H9 (cell line): ENCODE measurements at regions not wholly inside any gene's neighbourhood (a gene's known extent, or its start where the extent isn't known, plus 50 kb on each side); places are given as distances from the start of the nearest gene placed in this dataset.

Experiments used
- DNase-seq: peaks from one replicate; pipeline ENCODE4 v3.0.0-alpha.2; 2017
- H2AFZ ChIP-seq: one replicate; pipeline ENCODE4 v1.6.1; 2013; ENCODE audit warnings: mild to moderate bottlenecking, low read length, control low read depth, moderate library complexity
- H2AK5ac ChIP-seq: 2 replicates; pipeline ENCODE4 v1.6.1; 2013; ENCODE audit warnings: low read length, control low read depth, mixed read lengths; ENCODE audit not compliant: insufficient read length
- H2BK120ac ChIP-seq: one replicate; pipeline ENCODE4 v1.6.1; 2013; ENCODE audit warnings: low read depth, mild to moderate bottlenecking, low read length, control low read depth, inconsistent platforms; ENCODE audit not compliant: poor library complexity, severe bottlenecking
- H2BK12ac ChIP-seq: 2 replicates; pipeline ENCODE4 v1.6.1; 2013; ENCODE audit warnings: low read length, control low read depth, mixed read lengths, low read depth; ENCODE audit not compliant: insufficient read length
- H2BK15ac ChIP-seq: 2 replicates; pipeline ENCODE4 v1.6.1; 2013; ENCODE audit warnings: low read depth, low read length, control low read depth
- H2BK20ac ChIP-seq: one replicate; pipeline ENCODE4 v1.6.1; 2013; ENCODE audit warnings: low read depth, mild to moderate bottlenecking, low read length, control low read depth, inconsistent platforms; ENCODE audit not compliant: poor library complexity, severe bottlenecking
- H2BK5ac ChIP-seq: 2 replicates; pipeline ENCODE4 v1.6.1; 2013; ENCODE audit warnings: low read length, control low read depth, mixed read lengths; ENCODE audit not compliant: insufficient read length
- H3K14ac ChIP-seq: 2 replicates; pipeline ENCODE4 v1.6.1; 2013; ENCODE audit warnings: low read length, control low read depth; ENCODE audit not compliant: insufficient read depth
- H3K18ac ChIP-seq: 2 replicates; pipeline ENCODE4 v1.6.1; 2013; ENCODE audit warnings: low read depth, mild to moderate bottlenecking, mixed read lengths, low read length, control low read depth; ENCODE audit not compliant: insufficient read length
- H3K23ac ChIP-seq: 2 replicates; pipeline ENCODE4 v1.6.1; 2013; ENCODE audit warnings: low read length, control low read depth, mixed read lengths, low read depth; ENCODE audit not compliant: insufficient read length
- H3K23me2 ChIP-seq: 2 replicates; pipeline ENCODE4 v1.6.1; 2013; ENCODE audit warnings: low read depth, mild to moderate bottlenecking, mixed read lengths, low read length, control low read depth; ENCODE audit not compliant: insufficient read length, poor library complexity, severe bottlenecking
- H3K27ac ChIP-seq: 2 replicates; pipeline ENCODE4 v1.5.1; 2013; ENCODE audit warnings: low read length, control low read depth, mixed read lengths, low read depth; ENCODE audit not compliant: insufficient read length
- H3K27me3 ChIP-seq: 2 replicates; pipeline ENCODE4 v1.6.1; 2013; ENCODE audit warnings: low read length, control low read depth, inconsistent platforms; ENCODE audit not compliant: insufficient read depth
- H3K4ac ChIP-seq: 2 replicates; pipeline ENCODE4 v1.6.1; 2013; ENCODE audit warnings: low read depth, mild to moderate bottlenecking, control low read depth, inconsistent platforms, low read length, moderate library complexity
- H3K4me1 ChIP-seq: 2 replicates; pipeline ENCODE4 v1.6.1; 2013; ENCODE audit warnings: low read length, control low read depth, inconsistent platforms; ENCODE audit not compliant: insufficient read depth
- H3K4me2 ChIP-seq: 2 replicates; pipeline ENCODE4 v1.6.1; 2013; ENCODE audit warnings: low read length, control low read depth, mixed read lengths; ENCODE audit not compliant: insufficient read length, insufficient read depth
- H3K56ac ChIP-seq: 2 replicates; pipeline ENCODE4 v1.6.1; 2013; ENCODE audit warnings: low read depth, mild to moderate bottlenecking, mixed read lengths, low read length, control low read depth; ENCODE audit not compliant: insufficient read length
- H3K79me1 ChIP-seq: 2 replicates; pipeline ENCODE4 v1.6.1; 2013; ENCODE audit warnings: low read depth, mild to moderate bottlenecking, moderate library complexity, low read length, control low read depth, inconsistent platforms; ENCODE audit not compliant: insufficient read depth, poor library complexity, severe bottlenecking
- H3K79me2 ChIP-seq: 2 replicates; pipeline ENCODE4 v1.6.1; 2013; ENCODE audit warnings: low read length, control low read depth, inconsistent platforms; ENCODE audit not compliant: insufficient read depth
- H3K9ac ChIP-seq: 2 replicates; pipeline ENCODE4 v1.6.1; 2013; ENCODE audit warnings: low read length, control low read depth, mixed read lengths; ENCODE audit not compliant: insufficient read length; ENCODE audit errors: extremely low read depth
- H3K9me3 ChIP-seq: one replicate; pipeline ENCODE4 v1.6.1; 2013; ENCODE audit warnings: low read depth, low read length, inconsistent platforms; ENCODE audit not compliant: control insufficient read depth
- H3T11ph ChIP-seq: one replicate; pipeline ENCODE4 v1.6.1; 2013; ENCODE audit warnings: mild to moderate bottlenecking, low read length, control low read depth, inconsistent platforms
- H4K20me1 ChIP-seq: one replicate; pipeline ENCODE4 v1.6.1; 2013; ENCODE audit not compliant: control insufficient read depth, insufficient read length, insufficient read depth
- H4K5ac ChIP-seq: 2 replicates; pipeline ENCODE4 v1.6.1; 2013; ENCODE audit warnings: low read depth, mild to moderate bottlenecking, mixed read lengths, low read length, control low read depth; ENCODE audit not compliant: insufficient read length
- H4K8ac ChIP-seq: replicated peaks from 2 replicates; pipeline ENCODE4 v1.6.1; 2013; ENCODE audit warnings: low read length, control low read depth, mixed read lengths, low read depth; ENCODE audit not compliant: insufficient read length
- H4K91ac ChIP-seq: 2 replicates; pipeline ENCODE4 v1.6.1; 2013; ENCODE audit warnings: low read depth, mild to moderate bottlenecking, moderate library complexity, mixed read lengths, low read length, control low read depth; ENCODE audit not compliant: insufficient read length
- H3K27ac Mint-ChIP-seq, 3 experiments: 2 replicates in 2 of 3; 3 replicates in 1 of 3; pipeline ENCODE4 v1.8.0; 2020 to 2021; ENCODE audit warnings: mixed read lengths in 3 of 3, mild to moderate bottlenecking in 1 of 3, moderate library complexity in 1 of 3
- H3K27me3 Mint-ChIP-seq: 2 replicates; pipeline ENCODE4 v1.8.0; 2021; ENCODE audit warnings: low read depth, mild to moderate bottlenecking, moderate library complexity, mixed read lengths
- H3K36me3 Mint-ChIP-seq, 3 experiments: 2 replicates in 2 of 3; 3 replicates in 1 of 3; pipeline ENCODE4 v1.8.0; 2020 to 2021; ENCODE audit warnings: low read depth in 3 of 3, mixed read lengths in 3 of 3; ENCODE audit not compliant: insufficient read depth in 1 of 3
- H3K4me1 Mint-ChIP-seq, 2 experiments: 2 replicates each; pipeline ENCODE4 v1.8.0; 2020; ENCODE audit warnings: mixed read lengths in 2 of 2
- H3K4me3 Mint-ChIP-seq, 2 experiments: 2 replicates in 1 of 2; 3 replicates in 1 of 2; pipeline ENCODE4 v1.8.0; 2020 to 2021; ENCODE audit warnings: mild to moderate bottlenecking in 2 of 2, mixed read lengths in 2 of 2, moderate library complexity in 1 of 2
- H3K9me3 Mint-ChIP-seq, 2 experiments: 2 replicates in 1 of 2; 3 replicates in 1 of 2; pipeline ENCODE4 v1.8.0; 2020; ENCODE audit warnings: mild to moderate bottlenecking in 2 of 2, mixed read lengths in 2 of 2, moderate library complexity in 1 of 2
- WGBS: extraction: QIAGEN DNeasy Blood & Tissue Kit; methylation state at CpG from one replicate; pipeline ENCODE4 v1.1.7; 2013; ENCODE audit warnings: missing lambda C conversion rate, low lambda C conversion rate, mixed read lengths; ENCODE audit not compliant: insufficient read length; ENCODE audit errors: extremely low coverage; 5-methylcytosine and 5-hydroxymethylcytosine counted together
- TF ChIP-seq, protein P1 (sequence below): fragments of 200-600 bp; sonication (generic); conservative IDR thresholded peaks from 3 replicates; pipeline ENCODE4 v1.8.0; 2021; ENCODE audit warnings: antibody characterized with exemption, mild to moderate bottlenecking

DNA sequence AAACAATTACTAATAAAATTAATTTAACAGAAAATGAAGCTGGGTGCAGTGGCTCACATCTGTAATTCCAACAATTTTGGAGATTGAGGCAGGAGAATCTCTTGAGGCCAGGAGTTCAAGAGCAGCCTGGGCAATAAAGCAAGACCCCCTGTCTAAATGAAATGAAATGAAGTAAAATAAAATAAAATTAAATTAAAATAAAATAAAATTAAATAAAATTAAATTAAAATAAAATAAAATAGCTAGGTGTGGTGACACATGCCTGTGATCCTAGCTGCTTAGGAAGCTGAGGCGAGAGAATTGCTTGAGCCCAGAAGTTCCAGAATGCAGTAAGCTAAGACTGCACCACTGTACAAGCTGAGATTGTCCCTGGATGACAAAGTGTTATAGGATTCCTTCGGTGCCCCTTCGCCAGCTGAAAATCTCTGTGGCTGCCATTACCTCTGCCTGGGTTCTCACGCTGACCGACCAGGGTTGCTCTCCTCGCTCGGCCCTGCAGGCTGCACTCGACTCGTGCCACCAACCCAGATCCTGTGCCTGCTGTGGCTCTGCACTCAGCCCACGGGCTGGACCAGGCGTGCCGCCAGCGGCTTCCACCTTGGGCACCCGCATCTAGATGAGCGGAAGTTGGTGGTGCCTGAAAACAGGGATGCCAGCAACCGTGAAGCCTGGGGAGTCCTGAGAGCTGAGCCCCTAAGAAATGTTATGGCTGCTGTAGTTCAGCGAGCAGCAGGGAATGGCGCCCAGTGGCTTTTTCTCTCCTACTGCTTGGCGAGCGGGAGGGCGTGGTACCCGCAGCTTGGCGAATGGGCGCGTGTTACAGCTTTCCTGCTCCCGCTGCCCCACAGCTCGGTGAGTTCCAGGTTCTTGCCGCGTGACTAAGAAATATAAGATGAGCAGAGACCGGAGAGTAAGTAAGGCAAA, 539.2 kb upstream of the PCDH9 start:
- Histone ChIP-seq H3K23ac (no peak overlapping the region), H3K79me1 (no peaks in the 10 kb centered on the region), H2BK15ac (no peak overlapping the region), H3K4me1 (no peaks in the 10 kb centered on the region), H2AK5ac (no peak overlapping the region), H3K9ac (no peak overlapping the region), H2BK5ac (no peak overlapping the region), H4K8ac (no peak overlapping the region), H2BK20ac (no peak overlapping the region), H3K79me2 (no peaks in the 10 kb centered on the region), H4K91ac (no peak overlapping the region), H3K9me3 (no peaks in the 10 kb centered on the region), H3K4ac (no peak overlapping the region), H3K23me2 (no peaks in the 10 kb centered on the region), H4K20me1 (no peaks in the 10 kb centered on the region), H4K5ac (no peak overlapping the region), H2BK120ac (no peak overlapping the region), H3T11ph (no peak overlapping the region), H3K18ac (no peak overlapping the region), H2AFZ (no peak overlapping the region), H2BK12ac (no peak overlapping the region), H3K14ac (no peak overlapping the region), H3K56ac (no peak overlapping the region), H3K4me2 (no peak overlapping the region), H3K27ac (no peak overlapping the region), H3K27me3 (no peaks in the 10 kb centered on the region)
- Mint-ChIP-seq H3K4me1 (peaks cover 4% of the 10 kb centered on the region in 2 experiments; a peak in 2 of 4 replicates), H3K9me3 (peaks cover 0 to 4% of the 10 kb centered on the region in 2 experiments; a peak in 2 of 5 replicates), H3K27ac (no peak overlapping the region; a peak in 2 of 7 replicates), H3K36me3 (peaks cover 3 to 15% (median 8%) of the 10 kb centered on the region in 3 experiments; a peak in 4 of 7 replicates), H3K27me3 (no peaks in the 10 kb centered on the region), H3K4me3 (no peak overlapping the region)
- no peak for DNase-seq
- no CpG with 5 or more reads among the region's 30 CpGs for WGBS
- TF ChIP-seq, protein P1, sequence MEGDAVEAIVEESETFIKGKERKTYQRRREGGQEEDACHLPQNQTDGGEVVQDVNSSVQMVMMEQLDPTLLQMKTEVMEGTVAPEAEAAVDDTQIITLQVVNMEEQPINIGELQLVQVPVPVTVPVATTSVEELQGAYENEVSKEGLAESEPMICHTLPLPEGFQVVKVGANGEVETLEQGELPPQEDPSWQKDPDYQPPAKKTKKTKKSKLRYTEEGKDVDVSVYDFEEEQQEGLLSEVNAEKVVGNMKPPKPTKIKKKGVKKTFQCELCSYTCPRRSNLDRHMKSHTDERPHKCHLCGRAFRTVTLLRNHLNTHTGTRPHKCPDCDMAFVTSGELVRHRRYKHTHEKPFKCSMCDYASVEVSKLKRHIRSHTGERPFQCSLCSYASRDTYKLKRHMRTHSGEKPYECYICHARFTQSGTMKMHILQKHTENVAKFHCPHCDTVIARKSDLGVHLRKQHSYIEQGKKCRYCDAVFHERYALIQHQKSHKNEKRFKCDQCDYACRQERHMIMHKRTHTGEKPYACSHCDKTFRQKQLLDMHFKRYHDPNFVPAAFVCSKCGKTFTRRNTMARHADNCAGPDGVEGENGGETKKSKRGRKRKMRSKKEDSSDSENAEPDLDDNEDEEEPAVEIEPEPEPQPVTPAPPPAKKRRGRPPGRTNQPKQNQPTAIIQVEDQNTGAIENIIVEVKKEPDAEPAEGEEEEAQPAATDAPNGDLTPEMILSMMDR, result no peak
